DND-41 (cell line): ENCODE measurements at regions not wholly inside any gene's neighbourhood (a gene's known extent, or its start where the extent isn't known, plus 50 kb on each side); places are given as distances from the start of the nearest gene placed in this dataset.

Source experiments
- CTCF ChIP-seq: IDR thresholded peaks from 2 replicates; pipeline ENCODE4 v1.5.1; 2012; ENCODE audit warnings: borderline replicate concordance, low read length, moderate library complexity, mild to moderate bottlenecking; ENCODE audit not compliant: poor library complexity, severe bottlenecking; ENCODE audit errors: extremely low read depth
- EZH2 ChIP-seq: IDR thresholded peaks from 3 replicates; pipeline ENCODE4 v1.6.1; 2012; ENCODE audit warnings: borderline replicate concordance, low read depth, mild to moderate bottlenecking, moderate library complexity, low read length, inconsistent platforms; ENCODE audit not compliant: severe bottlenecking

- TF ChIP-seq CTCF, result no peak
- no peak for TF ChIP-seq EZH2
Observed at GRCh38 chr1:30597711-30598110, 125.7 kb downstream of the MATN1 start.
